SIG-M5 treated with dmso at 0.1 percent for 504 hours (cell line): ENCODE measurements at regions not wholly inside any gene's neighbourhood (a gene's known extent, or its start where the extent isn't known, plus 50 kb on each side); places are given as distances from the start of the nearest gene placed in this dataset.
"Not testable (repeated sequence)": the region's sequence is repeated elsewhere in the genome, so short reads cannot be mapped to it uniquely, and the experiment has no call there.

Experiments
- DNase-seq: peaks from one replicate; lab custom pipeline; 2025; ENCODE audit not compliant: unreplicated experiment; lab: John Stamatoyannopoulos, UW

DNA sequence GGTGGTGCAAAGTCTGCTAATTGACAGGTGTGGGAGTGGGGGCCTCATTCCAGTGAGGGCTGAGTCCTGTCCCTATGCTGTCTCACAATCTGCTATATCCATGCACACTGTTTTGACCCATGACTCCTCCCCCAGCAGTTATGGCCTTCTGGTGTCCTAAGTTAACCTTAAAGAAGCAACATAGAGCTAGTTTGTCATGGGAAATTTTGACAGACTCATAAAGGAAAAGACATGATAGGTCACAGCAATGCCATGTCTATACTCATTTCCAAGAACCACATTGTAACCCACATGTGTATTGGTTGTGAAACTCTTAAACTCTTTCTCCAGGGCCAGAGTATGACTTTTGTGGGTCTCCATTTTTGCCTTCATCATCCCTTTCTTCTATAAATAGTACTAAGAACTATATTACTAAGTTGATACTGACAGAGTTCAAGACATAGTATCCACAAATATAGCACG, 78.2 kb upstream of the SLC1A4 start:
- DNase-seq, result peak; percentile 57

DNA sequence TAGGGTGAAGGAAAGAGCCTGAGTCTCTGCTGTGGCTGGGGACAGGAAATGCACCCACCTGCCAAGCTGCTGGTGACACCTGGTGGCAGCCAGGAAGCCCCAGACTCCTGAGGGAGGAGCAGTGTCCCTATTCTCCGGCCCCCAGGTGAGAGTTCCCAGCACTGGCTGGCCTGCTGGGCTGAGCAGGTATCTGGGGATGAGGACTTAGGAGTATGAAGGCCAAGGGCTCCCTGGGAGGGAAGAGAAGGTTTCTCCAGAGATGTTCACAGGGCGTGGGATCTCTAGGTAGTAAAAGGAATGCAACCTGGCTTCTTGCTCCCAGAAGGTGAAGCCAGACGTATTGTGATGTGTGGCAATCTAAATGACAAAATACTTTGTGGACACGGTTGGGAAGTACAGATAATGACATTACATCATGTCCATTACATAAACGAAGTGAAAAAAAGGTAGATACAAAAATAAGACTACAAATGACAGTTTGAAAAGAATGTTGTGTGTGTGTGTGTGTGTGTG, 75.8 kb upstream of the SLC1A4 start:
- DNase-seq, result no peak

DNA sequence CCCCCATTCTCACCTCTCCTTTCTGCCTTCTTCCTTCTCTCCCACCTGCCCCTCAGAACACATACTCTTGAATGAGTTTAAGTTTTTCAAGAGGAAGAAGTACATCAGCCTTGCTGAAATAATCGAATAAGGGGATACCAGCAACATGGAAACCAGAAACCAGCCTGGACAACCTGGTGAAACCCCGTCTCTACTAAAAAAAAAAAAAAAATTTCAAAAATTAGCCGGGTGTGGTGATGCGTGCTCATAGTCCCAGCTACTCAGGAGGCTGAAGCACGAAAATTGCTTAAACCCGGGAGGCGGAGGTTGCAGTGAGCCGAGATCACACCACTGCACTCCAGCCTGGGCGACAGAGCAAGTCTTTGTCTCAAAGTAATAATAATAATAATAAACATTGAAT, 75.0 kb upstream of the SLC1A4 start:
- DNase-seq, result no peak

DNA sequence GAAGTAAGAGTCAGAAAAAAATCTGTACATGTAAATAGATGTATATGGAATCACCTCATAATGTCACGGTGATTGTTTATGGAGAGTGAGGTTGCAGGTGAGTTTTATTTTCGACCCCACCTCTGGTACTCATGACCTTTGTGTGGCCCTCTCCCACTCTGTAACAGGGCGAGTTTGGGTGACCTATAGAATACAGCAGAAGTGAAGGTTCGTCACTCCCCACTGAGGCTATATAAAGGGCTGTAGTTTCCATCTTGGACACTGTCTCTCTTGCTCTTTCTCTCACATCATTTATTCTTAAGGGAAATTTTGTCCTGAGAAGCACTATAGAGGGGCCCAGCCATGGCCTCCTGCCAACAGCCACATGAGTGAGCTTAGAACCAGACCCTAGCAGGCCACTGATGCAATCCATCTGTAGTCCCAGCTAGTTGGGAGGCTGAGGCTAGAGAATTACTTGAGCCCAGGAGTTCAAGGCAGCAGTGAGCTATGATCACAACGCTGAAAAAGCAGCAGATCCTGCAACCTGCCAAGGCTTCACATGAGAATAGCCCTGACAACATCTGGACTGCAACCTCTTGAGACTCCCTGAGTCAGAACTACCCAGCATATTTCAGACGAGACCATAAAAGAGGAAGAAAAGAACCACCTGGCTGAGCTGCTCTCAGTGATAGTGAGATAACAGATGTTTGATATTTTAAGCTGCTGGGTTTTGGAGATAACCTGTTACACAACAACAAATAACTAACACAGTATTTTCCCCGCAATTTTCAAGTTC, 74.3 kb upstream of the SLC1A4 start:
- peak; percentile 83 for DNase-seq

DNA sequence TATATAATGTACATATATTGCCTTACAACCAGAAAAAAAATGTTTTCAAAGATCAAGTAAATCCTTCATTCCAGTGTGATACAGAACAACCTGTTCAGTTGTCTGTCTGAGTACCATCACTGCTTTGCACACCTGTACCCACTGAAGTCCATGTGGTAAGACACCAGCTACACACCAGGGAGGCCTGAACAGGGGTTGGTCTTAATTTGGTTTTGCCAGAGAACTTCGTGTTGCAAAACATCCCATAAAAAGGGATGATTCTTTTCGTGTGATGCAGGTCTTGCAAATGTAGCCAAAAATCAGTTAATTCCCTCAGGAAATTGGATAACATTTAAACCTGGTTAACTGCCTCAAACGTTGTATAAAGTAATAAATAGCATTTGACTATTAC, 73.7 kb upstream of the SLC1A4 start:
- DNase-seq, result no peak

DNA sequence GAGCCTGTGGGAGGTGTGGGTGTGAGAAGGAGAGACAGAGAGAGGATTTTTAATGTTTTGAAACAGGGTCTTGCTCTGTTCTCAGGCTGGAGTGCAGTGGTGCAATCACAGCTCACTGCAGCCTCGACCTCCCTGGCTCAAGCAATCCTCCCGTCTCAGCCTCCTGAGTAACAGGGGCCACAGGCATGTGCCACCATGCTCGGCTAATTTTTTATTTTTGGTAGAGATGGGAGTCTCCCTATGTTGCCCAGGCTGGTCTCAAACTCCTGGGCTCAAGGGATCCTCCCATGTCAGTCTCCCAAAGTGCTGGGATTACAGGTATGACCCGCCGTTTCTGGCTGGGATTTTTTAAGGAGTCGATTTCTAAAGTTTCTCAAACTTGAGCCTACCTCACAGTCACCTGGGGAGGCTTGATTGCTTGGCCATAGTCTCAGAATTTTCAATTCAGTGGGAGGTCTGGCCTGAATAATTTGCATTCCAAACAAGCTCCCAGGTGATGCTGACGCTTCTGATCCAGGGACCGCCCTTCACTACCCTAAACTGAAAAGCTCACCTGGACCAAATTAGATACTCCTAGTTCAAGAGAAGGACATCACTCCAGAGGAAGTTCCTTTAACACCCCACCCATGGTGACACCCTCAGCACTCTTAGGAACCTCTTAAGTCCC, 70.8 kb upstream of the SLC1A4 start:
- DNase-seq, result no peak

DNA sequence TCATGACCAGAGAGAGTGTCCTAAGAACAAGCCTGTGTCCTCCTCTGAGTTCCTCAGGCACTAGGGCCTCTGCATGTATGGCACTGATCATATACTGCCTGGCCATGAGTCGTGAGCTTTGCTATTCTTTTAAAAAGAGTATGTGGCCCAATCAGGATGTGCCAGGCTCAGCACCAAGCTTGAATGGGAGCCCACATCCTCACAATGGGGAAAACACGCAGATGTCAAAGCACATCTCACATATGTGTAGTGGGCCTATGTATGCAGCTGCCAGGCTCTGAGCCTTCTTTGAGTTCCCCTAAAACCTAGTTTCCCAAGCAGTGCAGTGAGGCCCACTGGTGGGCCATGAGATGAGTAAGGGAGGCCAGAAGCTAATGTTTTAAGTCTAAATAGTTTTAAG, 69.9 kb upstream of the SLC1A4 start:
- no peak for DNase-seq

DNA sequence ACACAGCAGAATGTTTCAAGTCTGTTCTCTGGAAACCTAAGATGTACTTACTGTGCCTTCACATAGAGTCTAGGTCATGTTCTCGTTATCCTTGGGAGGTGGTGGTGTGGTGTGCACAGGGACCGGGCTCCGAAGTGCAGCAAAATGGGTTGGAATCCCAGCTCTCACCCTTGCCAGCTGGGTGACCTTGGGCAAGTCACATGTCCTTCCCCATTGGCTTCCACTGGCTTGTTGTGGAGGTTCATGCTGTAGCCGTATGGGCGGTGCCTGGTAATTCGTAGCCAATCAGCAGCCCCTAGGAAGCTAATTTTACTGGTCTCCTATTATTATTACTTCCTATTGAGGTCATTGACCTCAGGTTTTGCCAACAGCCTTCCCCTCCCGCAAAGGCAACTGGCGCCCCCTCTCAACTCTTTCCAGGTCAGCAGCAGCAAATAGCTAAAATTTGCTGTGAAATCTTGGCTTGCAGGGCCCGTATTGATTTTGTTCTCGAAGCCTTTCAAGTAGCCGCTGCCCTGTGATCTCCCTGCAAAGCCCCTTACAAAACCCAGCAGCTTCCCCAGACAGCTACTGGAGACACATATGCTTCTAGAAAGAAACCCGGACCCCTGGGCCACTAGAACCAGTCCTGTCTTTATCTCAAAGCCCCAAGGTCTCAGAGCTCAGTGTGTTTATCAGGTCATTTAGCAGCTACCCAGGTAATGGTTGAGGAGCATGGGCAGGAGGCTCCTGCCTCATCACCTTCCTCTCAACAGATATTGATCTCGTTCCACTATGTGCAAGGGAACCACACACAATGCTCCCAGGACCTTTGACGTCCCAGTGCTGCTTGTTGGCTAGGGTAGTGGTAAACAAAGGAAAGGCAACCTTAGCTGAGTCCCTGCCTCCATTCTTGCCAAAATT, 66.5 kb upstream of the SLC1A4 start:
- DNase-seq, result no peak

DNA sequence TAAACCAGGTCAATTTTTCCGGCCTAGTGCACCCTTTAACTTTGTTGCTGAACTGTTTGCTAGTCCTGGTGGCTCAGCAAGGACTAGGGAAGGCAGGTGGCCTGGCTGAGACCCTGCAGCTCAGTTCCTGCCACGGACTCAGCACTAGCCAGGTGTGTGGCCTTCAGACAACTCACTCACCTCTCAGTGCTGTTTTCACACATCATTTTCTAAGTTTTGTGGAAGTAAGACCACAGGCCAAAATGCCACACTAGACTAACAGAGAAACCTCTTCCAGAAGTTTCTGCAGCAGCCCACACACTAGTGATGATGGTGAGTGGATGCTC, 65.9 kb upstream of the SLC1A4 start:
- no peak for DNase-seq

DNA sequence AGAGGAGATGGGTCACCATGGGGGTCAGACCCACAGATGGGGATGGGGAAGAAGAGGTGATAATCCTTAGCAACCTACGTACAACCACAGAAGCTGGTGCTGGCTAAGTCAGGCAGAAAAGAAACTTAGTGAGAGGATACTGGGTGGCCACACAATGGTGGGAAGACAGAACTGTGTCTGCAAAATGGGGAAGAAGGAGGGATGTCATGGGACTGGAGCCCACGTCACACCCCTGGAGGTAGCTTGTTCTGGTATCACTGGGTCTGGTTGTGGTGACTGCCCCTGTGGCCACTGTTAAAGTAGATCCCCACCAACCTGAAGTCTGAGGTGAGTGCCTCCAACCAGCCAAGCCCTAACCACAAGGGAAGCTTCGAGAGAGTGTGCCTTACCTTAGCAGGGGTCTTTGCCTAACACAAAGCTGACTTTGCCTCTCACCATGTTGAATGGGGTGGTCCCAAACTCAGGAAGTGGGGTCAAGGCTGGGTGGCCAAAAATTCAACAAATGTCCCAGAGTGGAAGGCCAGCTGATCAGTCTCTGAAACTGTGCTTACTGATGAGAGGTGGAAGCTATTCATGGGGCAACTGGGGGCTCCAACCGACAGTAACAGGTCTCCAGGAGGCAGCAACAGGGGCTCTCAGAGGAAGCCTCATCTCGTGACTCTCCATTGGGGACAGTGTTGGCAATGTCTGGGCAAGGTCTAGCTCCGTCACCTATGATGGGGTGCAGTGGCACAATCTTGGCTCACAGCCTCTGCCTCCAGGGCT, 64.8 kb upstream of the SLC1A4 start:
- DNase-seq, result no peak

DNA sequence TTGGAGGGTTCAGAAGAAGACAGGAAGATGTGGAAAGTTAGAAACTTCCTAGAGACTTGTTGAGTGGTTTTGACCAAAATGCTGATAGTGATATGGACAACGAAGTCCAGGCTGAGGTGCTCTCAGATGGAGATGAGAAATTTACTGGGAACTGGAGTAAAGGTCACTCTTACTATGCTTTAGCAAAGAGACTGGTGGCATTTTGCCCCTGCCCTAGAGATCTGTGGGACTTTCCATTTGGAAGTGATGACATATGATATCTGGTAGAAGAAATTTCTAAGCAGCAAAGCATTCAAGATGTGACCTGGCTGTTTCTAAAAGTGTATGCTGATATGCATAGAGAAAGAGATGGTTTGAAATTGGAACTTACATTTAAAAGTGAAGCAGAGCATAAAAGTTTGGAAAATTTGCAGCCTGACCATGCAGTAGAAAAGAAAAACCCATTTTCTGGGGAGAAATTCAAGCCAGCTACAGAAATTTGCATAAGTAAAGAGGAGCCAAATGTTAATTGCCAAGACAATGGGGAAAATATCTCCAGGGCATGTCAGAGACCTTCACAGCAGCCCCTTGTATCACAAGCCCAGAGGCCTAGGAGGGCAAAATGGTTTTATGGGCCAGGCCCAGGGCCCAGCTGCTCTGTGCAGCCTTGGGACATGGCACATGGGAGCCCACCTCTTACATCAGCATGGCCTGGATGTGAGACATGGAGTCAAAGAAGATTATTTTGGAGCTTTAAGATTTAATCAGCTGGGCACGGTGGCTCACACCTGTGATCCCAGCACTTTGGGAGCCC, 63.1 kb upstream of the SLC1A4 start:
- DNase-seq, result not testable (repeated sequence)

DNA sequence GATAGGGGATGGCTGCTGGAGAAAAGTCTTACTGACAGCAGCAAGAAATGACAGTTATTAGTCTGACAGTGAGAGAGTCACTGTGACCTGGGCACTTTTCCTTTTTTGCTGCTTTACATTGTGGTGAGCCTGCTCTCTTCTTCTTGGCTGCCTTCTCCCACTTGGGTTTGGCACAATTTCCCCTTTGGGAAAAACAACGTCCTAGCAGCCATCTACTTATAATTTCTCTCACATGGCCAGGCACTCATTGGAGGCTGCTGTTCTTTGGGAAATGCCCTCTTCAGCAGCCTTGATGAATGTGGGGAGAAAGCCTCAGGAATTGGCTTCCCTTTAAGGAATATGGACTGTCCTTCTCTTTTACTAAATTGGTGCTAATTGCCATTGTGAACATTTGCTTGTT, 60.4 kb upstream of the SLC1A4 start:
- DNase-seq, result no peak

DNA sequence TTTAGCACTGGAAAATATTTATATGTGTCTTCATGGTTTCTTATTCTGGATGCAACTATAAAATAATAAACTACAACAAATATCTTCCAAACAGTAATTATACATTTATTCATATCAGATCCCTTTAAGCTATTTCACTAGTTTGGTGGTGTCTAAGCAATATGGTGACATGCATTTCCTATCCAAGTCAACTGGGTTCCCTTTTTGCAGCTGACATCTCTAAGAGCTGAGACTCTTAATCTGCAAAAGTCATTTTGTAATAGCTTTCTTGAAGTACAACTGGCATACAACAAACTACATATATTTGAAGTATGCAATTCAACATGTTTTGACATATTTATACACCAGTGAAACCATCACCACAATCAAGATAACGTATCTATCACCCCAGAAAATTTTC, 59.9 kb upstream of the SLC1A4 start:
- DNase-seq, result peak; percentile 25

DNA sequence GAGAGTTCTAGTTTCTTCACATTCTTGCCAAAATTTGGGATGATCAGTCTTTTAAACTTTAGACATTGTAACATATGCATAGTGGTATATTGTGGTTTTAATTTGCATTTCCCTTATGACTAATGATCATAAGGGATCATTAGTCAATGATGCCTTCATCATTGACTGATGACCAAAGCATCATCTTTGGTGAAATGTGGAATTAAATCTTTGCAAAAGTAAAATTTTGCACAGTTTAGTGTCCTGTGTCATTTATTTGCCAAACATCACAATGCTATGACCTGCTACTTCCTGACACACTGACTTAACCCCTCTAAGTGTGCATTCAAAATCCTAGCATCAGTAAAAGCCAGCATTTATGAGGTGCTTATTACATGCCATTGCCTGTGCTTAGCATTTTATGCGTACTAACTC, 58.9 kb upstream of the SLC1A4 start:
- no peak for DNase-seq

DNA sequence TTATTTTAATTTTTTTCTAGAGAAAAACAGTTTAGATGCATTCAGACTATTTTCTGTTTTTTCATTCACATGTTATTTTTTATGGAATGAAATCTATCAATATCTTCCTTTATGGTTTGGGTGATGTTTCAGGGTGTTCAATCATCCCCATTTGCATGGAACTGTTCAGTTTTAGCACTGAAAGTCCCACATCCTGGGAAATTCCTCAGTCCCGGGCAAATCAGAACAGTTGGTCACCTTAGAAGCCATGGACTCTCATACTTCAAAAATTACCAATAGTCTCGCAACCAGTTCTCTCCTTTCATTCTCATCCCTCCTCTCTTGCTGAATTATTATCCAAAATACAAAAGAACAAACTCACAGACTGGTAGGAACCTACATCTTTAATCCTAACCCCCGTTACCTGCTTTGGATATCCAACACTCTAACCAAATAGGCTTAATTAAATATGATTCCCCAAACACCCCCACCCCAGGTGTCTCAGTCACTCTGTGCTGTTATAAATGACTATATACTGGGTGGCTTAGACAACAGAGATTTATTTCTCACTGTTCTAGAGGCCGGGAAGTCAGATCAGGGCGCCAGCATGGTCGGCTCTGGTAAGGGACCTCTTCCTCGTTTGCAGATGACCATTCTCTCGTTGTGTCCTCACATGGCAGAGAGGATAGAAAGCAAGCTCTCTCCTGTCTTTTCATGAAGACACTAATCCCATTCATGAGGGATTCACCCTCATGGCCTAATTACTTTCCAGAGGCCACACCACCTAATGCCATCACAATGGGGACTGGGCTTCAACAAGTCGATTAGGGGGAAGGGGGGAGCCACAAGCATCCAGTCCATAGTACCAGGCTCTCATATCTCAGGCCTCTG, 57.7 kb upstream of the SLC1A4 start:
- no peak for DNase-seq

DNA sequence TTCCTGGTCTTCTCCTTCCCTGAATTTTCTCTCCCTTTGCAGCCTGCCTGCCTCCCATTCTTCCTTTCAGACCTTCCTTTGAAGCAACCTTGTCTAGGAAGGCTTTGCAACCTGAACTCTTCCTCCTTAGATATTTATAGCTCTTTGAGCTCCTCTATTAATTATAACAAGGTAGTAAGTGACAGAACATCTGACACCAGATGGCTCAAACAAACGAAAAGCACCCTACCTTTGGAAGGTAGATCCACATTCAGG, 57.2 kb upstream of the SLC1A4 start:
- no peak for DNase-seq

DNA sequence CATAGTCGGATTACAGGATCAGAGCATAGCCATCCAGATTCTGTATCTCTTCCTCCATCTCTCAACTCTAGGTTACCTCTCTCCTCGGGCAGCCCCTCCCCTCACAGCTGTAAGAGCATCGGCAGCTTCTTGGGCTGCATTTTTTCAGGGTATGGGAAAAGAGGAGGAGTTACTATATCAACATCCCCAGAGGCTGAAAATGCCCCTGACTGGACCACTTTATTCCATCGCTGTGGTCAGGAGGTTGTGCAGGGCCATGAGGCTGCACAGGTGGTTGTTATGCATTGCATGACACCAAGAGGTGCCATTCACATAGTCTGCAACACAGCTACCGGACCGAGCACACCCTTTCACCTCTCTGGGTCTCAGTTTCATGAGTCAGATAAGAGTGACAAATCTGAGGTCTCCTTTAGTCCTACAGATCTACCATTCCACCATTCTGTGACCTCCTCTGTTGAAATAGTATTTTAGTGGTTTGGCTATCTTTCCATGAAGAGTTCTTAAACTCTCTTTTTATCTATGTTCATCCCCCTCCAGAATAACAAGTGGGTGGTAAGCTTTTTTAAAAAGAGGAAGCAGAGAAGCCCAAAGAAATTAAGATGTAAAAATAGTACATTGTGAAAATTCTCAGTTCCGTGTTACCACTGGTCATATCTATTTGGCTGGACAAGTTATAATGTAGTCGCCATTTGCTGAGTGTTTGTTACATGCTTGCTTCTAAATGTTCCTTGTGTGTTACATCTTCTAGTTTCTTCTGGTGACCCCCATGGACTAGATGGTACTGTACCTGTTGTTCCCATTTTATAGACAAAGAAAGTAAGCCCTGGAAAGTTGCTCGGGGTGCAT, 56.6 kb upstream of the SLC1A4 start:
- DNase-seq, result peak; percentile 96

DNA sequence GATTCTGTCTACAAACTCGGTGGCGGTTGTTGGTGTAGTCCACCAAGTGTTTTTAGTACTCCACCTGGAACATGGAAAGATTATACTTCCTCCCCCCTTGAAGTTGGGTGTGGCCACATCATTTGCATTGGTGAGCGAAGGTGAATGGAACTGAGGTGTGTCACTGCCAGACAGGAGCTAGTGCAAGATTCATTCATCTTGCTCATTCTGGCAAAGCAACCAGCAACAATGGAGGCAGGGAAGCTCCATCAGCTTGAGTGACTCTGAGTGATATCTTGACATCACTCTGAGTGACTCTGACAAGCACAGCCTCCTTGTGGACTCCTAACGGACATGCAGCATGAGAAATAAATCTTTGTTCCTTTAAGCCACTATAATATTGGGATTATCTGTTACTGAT, 54.7 kb upstream of the SLC1A4 start:
- no peak for DNase-seq

DNA sequence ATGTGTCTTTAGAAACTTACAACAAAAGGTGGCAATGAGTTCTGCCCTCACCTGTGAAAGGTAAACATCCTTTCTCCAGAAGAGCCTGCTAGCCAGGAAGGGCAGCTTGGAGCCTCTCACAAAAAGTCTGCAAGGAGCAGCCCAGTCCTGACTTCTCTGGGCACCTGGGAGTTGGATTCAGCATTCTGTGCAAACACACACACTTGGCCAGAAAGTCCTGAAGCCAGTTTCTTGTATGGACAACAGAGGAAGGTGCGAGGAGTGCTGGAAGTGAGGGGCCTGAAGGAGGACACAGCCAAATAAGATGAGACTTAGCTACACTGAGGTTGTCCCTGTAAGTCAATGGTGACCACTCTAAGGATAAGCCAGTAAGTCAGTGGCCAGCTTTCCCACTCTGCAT, 52.4 kb upstream of the SLC1A4 start:
- no peak for DNase-seq
